Body of pancreas (tissue), 4 donors: ENCODE measurements at regions not wholly inside any gene's neighbourhood (a gene's known extent, or its start where the extent isn't known, plus 50 kb on each side); places are given as distances from the start of the nearest gene placed in this dataset.

Source experiments
- ATAC-seq: fragments of 150-250 bp; one replicate; pipeline ENCODE4 v1.9.1; 2016
- DNase-seq, 4 donors: peaks; one replicate each; pipeline ENCODE4 v3.0.0-alpha.2; 2019
- H3K27ac ChIP-seq, 4 donors: fragments of 200-600 bp; sonication (generic); 1 replicate in 3 of 4; 2 replicates in 1 of 4; pipeline versions ENCODE4 v1.5.1 to v1.6.1; 2016 to 2019; ENCODE audit warnings: mild to moderate bottlenecking in 1 of 4, mixed read lengths in 1 of 4, moderate library complexity in 1 of 4
- H3K27me3 ChIP-seq, 2 donors: fragments of 200-600 bp; sonication (generic); one replicate each; pipeline ENCODE4 v1.6.0; 2016; ENCODE audit warnings: mild to moderate bottlenecking in 1 of 2
- H3K36me3 ChIP-seq, 2 donors: fragments of 200-600 bp; sonication (generic); replicated peaks in 1 of 2; 2 replicates each; pipeline ENCODE4 v1.5.1; 2016; ENCODE audit warnings: low read depth in 2 of 2; ENCODE audit not compliant: insufficient read depth in 1 of 2
- H3K4me1 ChIP-seq: fragments of 200-600 bp; sonication (generic); one replicate; pipeline ENCODE4 v1.6.0; 2016
- H3K4me3 ChIP-seq, 2 donors: fragments of 200-600 bp; sonication (generic); 1 replicate in 1 of 2; 2 replicates in 1 of 2; pipeline ENCODE4 v1.5.1; 2016 to 2019
- H3K9me3 ChIP-seq, 3 donors: fragments of 200-600 bp; sonication (generic); 1 replicate in 2 of 3; 2 replicates in 1 of 3; pipeline ENCODE4 v1.5.1; 2016
- CTCF ChIP-seq, 7 experiments: fragments of 450-650 bp in 4 of 7; fragments of 200-600 bp in 3 of 7; sonication (generic) in 3 of 7; IDR thresholded peaks; one replicate each; pipeline ENCODE4 v1.5.1; 2016 to 2019; ENCODE audit warnings: antibody characterized with exemption in 7 of 7
- POLR2A ChIP-seq, 3 donors: fragments of 450-650 bp; IDR thresholded peaks; one replicate each; pipeline ENCODE4 v1.6.1; 2016; ENCODE audit warnings: antibody characterized with exemption in 3 of 3, mild to moderate bottlenecking in 2 of 3
- WGBS, 2 donors: methylation state at CpG; one replicate each; pipeline ENCODE4 v1.1.5; 2017; 5-methylcytosine and 5-hydroxymethylcytosine counted together
- intact Hi-C: fragments of 100-400 bp; cut with DNase I; formaldehyde crosslinking; loops from one replicate; pipeline ENCODE4 v1.15.1; 2023

DNA sequence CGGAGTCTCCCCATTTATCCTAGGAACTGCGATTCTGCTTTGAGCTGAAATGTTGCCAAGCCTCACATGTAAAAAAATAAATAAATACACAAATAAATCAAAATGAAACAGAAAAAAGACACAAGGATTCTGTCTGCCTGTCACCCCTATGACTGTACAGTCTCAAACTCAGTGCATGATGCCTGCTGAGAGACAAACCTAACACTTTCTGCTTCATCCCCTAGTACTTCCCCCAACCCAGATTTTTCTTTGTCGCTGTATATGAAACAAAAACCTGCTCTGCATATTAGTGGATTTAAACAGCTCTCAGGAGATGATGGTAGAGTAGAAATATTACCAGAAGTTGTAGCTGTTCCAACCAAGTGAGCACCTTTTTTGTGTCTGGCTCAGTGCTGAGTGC lies 530.7 kb upstream of the CFAP20DC start:
- H3K27ac ChIP-seq = no peak overlapping the region
- intact Hi-C loops = no loop called here
- H3K27me3 ChIP-seq = no peaks in the 10 kb centered on the region
- H3K36me3 ChIP-seq = no peaks in the 10 kb centered on the region
- H3K9me3 ChIP-seq = no peaks in the 10 kb centered on the region
- no peaks in the 10 kb centered on the region for H3K4me1 ChIP-seq
- TF ChIP-seq POLR2A (IDR thresholded peaks at IDR 0.05) (no peak), CTCF (IDR thresholded peaks at IDR 0.05) (no peak)
- WGBS, 2 donors = 43 to 53% methylated on average over 3 of the region's 3 CpGs
- no peak overlapping the region for H3K4me3 ChIP-seq
- ATAC-seq (no peak), DNase-seq (no peak)

DNA sequence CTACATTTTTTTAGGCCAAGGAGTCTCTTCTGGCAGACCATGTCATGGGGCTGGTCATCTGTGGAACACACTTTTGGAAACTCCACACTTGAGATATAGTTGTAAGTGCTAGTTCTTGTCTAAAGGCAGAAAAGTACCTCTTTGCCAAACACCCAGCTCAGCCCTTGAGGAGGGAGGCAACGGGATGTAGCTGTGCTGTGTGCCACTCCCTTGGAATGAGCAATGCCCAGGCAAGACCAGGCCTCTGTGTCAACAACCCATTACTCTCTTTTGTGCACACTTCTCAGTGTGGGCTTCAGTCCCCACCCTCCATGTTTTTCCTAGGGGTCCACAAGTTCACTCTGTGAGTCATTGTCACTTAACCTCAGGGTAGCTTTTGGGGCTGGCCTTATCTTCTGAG lies 528.3 kb upstream of the CFAP20DC start:
- Histone ChIP-seq H3K36me3 (no peaks in the 10 kb centered on the region), H3K9me3 (no peaks in the 10 kb centered on the region), H3K27ac (no peak overlapping the region), H3K27me3 (no peaks in the 10 kb centered on the region), H3K4me1 (peaks cover 6% of the 10 kb centered on the region), H3K4me3 (no peak overlapping the region)
- 65 to 67% methylated on average over 1 of the region's 1 CpG for WGBS, 2 donors
- no peak for ATAC-seq
- DNase-seq = no peak
- intact Hi-C loops = no loop called here
- TF ChIP-seq POLR2A (IDR thresholded peaks at IDR 0.05) = no peak
- no peak for TF ChIP-seq CTCF (IDR thresholded peaks at IDR 0.05)

DNA sequence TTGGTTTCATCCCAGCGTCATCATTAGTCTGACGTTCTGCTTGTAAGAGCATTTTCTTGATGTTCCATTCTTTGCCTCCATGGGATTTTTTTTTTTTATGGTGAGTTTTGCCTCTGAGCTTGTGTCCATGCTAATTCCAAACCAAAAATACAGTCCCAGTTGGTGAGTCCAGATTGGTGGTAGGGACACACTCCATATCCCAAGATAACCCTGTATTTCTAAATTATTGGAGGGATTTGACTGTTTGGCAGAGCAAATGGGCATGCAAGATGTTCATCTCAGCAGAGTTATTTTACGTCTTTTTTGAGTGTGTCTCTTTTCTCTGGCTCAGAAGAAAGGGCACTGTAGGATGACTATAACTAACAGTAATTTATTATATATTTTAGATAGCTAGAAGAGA lies 526.8 kb upstream of the CFAP20DC start:
- Histone ChIP-seq H3K36me3 (no peaks in the 10 kb centered on the region), H3K4me1 (peaks cover 6% of the 10 kb centered on the region), H3K9me3 (no peaks in the 10 kb centered on the region), H3K27ac (no peak overlapping the region), H3K4me3 (no peak overlapping the region), H3K27me3 (no peaks in the 10 kb centered on the region)
- intact Hi-C loops = no loop called here
- TF ChIP-seq CTCF (IDR thresholded peaks at IDR 0.05) = no peak
- TF ChIP-seq POLR2A (IDR thresholded peaks at IDR 0.05) = no peak
- DNase-seq (no peak), ATAC-seq (no peak)
- 55 to 78% methylated on average over 3 of the region's 3 CpGs for WGBS, 2 donors

- ATAC-seq (peak; percentile 77), DNase-seq (peak; percentile 87 to 94 (median 88))
- Histone ChIP-seq H3K9me3 (no peaks in the 10 kb centered on the region), H3K36me3 (no peaks in the 10 kb centered on the region), H3K4me3 (no peak overlapping the region), H3K27me3 (no peaks in the 10 kb centered on the region), H3K27ac (no peak overlapping the region), H3K4me1 (peaks cover 6% of the 10 kb centered on the region)
- peak; percentile 82 to 95 (median 90) for TF ChIP-seq CTCF (IDR thresholded peaks at IDR 0.05)
- no peak for TF ChIP-seq POLR2A (IDR thresholded peaks at IDR 0.05)
- intact Hi-C loops = no loop called here
- WGBS, 2 donors = 13 to 14% methylated on average over 10 to 11 of the region's 11 CpGs
Observed at GRCh38 chr3:59575113-59576001, 525.5 kb upstream of the CFAP20DC start.

DNA sequence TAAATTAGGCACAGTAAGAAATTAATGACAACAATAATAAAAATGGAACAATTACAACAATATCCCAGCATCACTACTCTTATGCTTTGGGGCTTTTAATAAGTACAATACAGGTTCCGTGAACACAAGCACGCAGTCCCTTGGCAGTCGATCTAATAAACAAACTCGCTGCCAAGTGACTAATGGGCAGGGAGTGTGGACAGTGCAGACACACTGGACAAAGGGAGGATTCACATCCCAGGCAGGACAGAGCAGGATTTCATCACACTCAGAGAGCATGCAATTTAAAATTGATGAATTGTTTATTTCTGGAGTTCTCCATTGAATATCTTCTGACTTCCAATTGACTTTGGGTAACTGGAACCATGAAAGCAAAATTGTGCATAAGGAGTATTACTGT lies 524.1 kb upstream of the CFAP20DC start:
- ATAC-seq = no peak
- H3K4me3 ChIP-seq = no peak overlapping the region
- no peaks in the 10 kb centered on the region for H3K27me3 ChIP-seq
- H3K27ac ChIP-seq = no peak overlapping the region
- H3K4me1 ChIP-seq = peaks cover 6% of the 10 kb centered on the region
- TF ChIP-seq POLR2A (IDR thresholded peaks at IDR 0.05) (no peak), CTCF (IDR thresholded peaks at IDR 0.05) (no peak)
- H3K36me3 ChIP-seq = no peaks in the 10 kb centered on the region
- intact Hi-C loops = no loop called here
- no peaks in the 10 kb centered on the region for H3K9me3 ChIP-seq
- DNase-seq = peak in 3 of 4 donors; percentile 12 to 21 (median 13)
- WGBS, 2 donors = 16 to 20% methylated on average over 4 of the region's 4 CpGs
